Stimulated activated CD4-positive, alpha-beta T cell treated with anti-CD3 and anti-CD28 coated beads, Interleukin-1b, Interleukin-23, amount 100 ng/mL, for 24 hours (primary cell): ENCODE measurements at regions not wholly inside any gene's neighbourhood (a gene's known extent, or its start where the extent isn't known, plus 50 kb on each side); places are given as distances from the start of the nearest gene placed in this dataset.
"Not testable (repeated sequence)": the region's sequence is repeated elsewhere in the genome, so short reads cannot be mapped to it uniquely, and the experiment has no call there.

Experiments used
- DNase-seq, 4 experiments: peaks; one replicate each; pipeline ENCODE4 v3.0.0-alpha.2; 2020; ENCODE audit warnings: low read depth in 4 of 4, low spot score in 1 of 4

DNA sequence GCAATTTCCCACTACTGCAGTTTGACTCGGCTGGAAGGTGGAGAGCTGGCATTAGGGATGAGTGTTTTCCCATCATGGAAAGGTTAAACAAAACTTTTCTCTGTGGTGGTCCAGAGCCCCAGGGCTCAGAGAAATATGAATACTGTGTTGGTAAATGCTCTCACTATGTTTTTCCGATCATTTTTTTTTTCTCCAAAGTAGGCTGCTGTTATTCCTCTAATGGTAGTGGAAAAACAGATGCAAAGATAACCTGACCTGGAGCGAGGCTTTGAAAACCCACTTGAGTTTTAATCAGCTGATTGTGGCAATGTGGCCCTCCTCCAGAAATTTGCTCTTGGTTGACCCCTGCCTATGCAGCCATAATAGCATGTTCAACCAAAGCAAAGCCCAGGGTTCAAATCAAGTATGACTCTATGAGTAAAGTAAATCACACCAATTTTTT is 320.8 kb upstream of the CTNNB1 start:
- DNase-seq = no peak

GRCh38 chr3:40885430-40885829 is 313.9 kb upstream of the CTNNB1 start:
- no peak for DNase-seq

- DNase-seq = no peak
Measured at GRCh38 chr3:40886660-40887425, 312.5 kb upstream of the CTNNB1 start.

GRCh38 chr3:40891186-40891585 is 308.1 kb upstream of the CTNNB1 start:
- DNase-seq = no peak

- DNase-seq = no peak
Measured at GRCh38 chr3:40895109-40895508, 304.2 kb upstream of the CTNNB1 start.

- DNase-seq = no peak
Measured at GRCh38 chr3:40899286-40899712, 300.0 kb upstream of the CTNNB1 start.

DNA sequence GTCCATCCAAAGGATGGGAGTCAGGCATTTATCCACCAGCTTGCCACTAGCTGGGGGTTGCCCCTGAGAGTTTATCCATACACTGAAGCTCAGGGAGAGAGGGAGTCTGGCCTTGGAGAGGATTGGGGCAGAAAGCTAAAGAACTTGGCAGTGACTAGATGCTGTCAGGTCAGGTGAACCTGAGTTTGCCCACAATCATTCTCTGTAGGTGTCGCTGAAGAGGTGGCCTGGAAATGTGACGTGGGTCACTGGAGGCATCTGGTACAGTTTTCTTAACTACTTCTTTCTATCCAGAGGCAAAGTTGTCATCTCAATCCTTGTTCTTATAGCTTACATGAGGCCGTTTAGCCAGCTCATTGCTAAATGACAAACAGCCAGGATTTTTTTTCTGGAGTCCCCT is 298.0 kb upstream of the CTNNB1 start:
- DNase-seq = no peak

DNA sequence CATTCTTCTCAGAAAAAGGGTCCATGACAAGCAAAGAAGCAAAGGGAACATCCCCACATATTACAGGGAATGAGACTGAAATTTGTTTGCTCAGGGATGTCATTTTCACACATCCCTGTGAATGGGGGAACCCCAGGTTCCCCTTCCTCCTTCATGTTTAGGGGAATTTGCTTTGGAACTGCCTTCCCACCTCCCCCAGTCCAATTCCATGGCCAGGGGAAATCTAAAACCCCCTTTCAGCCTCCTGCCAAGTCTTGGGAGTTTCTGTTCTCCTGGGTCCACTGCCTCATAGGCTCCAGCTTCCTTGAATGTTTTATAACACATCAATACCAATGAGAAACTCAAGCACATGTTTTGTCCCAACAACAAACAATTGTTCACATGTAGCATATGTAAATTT is 297.5 kb upstream of the CTNNB1 start:
- DNase-seq = no peak

- DNase-seq = not testable (repeated sequence)
Measured at GRCh38 chr3:40907907-40908465, 291.3 kb upstream of the CTNNB1 start.

GRCh38 chr3:40908612-40909011 is 290.7 kb upstream of the CTNNB1 start:
- DNase-seq = no peak

- no peak for DNase-seq
Measured at GRCh38 chr3:40911264-40911663, 288.0 kb upstream of the CTNNB1 start.

- no peak for DNase-seq
Measured at GRCh38 chr3:40911928-40912327, 287.4 kb upstream of the CTNNB1 start.

DNA sequence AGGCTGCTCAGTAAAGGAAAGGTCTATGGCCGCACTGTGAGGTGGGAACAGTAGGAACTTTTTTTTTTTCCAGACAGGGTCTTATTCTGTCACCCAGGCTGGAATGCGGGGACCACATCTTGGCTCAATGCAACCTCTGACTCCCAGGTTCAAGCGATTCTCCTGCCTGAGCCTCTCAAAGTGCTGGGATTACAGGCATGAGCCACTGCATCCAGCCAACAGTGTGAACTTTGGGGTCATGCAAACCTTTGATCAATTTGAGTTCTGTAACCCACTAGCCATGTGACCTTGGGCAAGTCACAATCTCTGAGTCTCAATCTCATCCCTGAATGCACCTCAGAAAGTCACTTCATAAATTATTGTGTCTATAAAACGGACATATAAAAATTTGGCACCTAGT is 286.8 kb upstream of the CTNNB1 start:
- no peak for DNase-seq

DNA sequence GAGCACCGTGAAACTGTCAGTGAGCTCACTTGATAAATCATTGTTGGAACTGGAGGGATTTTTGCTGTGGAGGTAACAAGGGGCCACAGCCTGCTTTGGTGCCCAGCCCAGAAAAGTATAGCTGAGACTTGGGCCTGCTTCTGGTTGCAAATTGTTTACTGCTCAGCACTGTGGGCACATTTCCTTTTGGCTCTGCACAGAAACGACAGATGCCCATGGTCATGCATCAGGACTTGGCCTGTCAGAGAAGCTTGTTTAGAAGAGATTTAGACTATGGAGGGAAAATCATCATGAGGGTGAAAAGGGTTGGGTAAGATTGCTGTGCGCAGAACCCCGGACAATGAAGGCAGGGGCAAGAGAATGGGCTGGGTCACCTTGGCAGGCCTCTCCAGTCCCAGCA is 286.1 kb upstream of the CTNNB1 start:
- no peak for DNase-seq

DNA sequence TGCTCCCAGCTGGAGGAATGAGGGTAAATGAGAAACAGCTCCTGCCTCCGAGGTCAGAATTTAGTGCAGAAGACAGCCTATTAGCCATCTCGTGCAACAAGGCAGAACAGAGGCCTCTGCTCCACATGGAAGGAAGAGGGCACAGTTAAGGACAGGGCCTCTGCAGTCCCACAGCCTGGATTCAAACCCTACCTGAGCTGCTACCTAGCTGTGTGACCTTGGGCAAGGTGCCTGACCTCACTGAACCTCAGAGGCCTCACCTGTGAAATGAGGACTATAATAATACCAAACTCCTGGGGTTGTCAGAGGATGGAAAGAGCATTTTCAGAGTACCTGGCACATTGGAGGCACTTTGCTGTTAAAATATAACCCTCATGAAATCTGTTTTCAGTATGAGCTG is 285.7 kb upstream of the CTNNB1 start:
- no peak for DNase-seq

- DNase-seq = no peak
Measured at GRCh38 chr3:40914475-40914874, 284.8 kb upstream of the CTNNB1 start.

DNA sequence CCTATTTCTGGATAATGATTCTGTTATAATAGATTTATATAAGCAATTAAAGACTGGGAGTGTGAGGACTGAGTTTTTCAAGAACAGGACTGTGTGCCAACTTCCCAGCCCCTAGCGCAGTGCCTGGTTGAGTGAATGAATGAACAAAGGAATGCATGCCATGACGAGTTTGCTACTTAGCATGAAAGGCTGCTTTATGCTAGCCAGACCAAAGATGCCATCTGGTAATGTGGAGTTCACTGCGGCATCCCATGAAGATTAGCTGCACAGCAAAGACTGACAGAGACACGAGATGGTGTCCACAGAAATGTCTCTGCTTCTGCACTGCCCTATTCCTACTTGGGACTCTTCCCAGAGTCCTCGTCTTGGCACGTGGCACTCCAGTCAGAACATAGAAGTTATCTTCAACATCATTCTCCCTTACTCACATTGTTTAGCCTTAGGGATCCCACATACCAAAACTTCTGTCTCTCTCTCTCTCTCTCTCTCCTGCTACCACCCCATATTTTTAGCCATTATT is 283.9 kb upstream of the CTNNB1 start:
- no peak for DNase-seq

DNA sequence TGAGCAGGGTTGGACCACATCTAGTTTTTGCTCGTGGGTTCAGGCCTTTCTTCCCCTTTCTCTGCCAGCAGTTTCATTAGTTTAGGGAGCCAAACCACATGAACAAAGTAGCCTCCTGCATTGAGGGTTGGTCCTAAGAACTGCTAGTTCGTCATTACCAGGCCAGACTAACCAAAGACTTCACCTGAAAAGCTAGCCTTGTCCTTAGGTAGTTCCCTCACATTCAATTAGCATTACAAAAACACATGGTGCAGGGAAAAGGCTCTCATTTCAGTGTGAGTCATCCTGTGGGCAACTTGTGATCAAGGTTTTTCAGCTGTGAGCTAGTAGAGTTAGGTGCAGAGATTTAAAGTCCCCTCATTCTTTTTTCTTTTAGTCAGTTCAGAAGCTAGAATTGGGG is 279.3 kb upstream of the CTNNB1 start:
- DNase-seq = no peak

GRCh38 chr3:40921251-40921650 is 278.1 kb upstream of the CTNNB1 start:
- DNase-seq = no peak

GRCh38 chr3:40923143-40923542 is 276.2 kb upstream of the CTNNB1 start:
- DNase-seq = no peak

- DNase-seq = no peak
Measured at GRCh38 chr3:40923651-40924050, 275.7 kb upstream of the CTNNB1 start.

DNA sequence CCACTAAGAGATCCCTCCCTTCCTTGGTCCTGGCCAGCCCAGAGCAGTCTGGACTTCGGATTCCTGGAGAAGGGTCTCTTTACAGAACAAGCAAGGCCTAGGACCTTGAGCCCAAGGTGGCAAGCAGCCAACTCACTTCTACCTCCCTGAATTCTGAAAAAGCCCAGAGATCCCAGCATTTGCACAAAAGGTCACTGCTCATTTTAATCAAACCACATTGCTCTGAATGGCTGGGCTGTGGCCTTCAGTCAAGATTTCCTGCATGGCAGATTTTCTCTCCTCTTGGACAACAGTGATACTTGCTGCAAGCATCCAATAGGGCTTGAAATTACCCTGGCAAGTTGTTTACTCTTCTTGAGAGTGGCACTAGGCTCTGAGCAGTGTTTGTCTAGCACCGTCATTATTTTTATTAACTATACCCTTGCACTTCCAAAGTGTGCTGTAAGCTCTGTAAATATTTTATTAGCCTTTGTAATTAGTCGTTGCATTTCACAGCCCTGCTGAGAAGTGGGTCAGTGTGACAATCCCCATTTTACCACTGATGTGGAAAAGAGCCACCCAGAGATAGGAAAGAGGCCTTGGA is 274.7 kb upstream of the CTNNB1 start:
- no peak for DNase-seq
